Testis (tissue), 2 donors: ENCODE measurements at regions not wholly inside any gene's neighbourhood (a gene's known extent, or its start where the extent isn't known, plus 50 kb on each side); places are given as distances from the start of the nearest gene placed in this dataset.

Source experiments
- POLR2A ChIP-seq: fragments of 450-650 bp; IDR thresholded peaks from one replicate; pipeline ENCODE4 v1.6.1; 2017; ENCODE audit warnings: antibody characterized with exemption, mild to moderate bottlenecking, moderate library complexity
- TF ChIP-seq, protein P1 (sequence below), 3 experiments: fragments of 450-650 bp in 2 of 3; fragments of 200-600 bp in 1 of 3; sonication (generic) in 1 of 3; IDR thresholded peaks; one replicate each; pipeline ENCODE4 v1.5.1; 2016 to 2019; ENCODE audit warnings: antibody characterized with exemption in 3 of 3, mild to moderate bottlenecking in 2 of 3, moderate library complexity in 1 of 3

DNA sequence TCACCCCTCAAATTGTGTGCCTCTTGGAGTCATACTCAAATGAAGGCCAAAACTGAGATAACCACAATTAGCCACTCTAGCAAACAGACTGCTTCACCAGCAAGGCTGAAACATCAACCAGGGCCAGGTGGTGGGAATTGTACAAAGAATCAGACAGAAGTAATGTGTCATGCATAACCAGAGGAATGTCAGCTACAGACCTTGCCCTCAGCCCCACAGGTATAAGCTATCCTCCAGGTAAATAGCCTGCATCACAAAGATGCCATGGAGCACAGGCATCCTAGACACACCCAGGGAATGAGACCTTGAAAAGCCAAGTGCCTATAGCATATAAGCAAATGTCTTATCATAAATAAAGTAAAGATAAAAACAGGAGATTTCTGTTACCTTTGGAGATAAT, 242.7 kb downstream of the CETN3 start:
- TF ChIP-seq, protein P1, sequence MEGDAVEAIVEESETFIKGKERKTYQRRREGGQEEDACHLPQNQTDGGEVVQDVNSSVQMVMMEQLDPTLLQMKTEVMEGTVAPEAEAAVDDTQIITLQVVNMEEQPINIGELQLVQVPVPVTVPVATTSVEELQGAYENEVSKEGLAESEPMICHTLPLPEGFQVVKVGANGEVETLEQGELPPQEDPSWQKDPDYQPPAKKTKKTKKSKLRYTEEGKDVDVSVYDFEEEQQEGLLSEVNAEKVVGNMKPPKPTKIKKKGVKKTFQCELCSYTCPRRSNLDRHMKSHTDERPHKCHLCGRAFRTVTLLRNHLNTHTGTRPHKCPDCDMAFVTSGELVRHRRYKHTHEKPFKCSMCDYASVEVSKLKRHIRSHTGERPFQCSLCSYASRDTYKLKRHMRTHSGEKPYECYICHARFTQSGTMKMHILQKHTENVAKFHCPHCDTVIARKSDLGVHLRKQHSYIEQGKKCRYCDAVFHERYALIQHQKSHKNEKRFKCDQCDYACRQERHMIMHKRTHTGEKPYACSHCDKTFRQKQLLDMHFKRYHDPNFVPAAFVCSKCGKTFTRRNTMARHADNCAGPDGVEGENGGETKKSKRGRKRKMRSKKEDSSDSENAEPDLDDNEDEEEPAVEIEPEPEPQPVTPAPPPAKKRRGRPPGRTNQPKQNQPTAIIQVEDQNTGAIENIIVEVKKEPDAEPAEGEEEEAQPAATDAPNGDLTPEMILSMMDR (IDR thresholded peaks at IDR 0.05) = no peak
- no peak for TF ChIP-seq POLR2A
